ENCODE measurements at regions not wholly inside any gene's neighbourhood (a gene's known extent, or its start where the extent isn't known, plus 50 kb on each side); places are given as distances from the start of the nearest gene placed in this dataset.

DNA sequence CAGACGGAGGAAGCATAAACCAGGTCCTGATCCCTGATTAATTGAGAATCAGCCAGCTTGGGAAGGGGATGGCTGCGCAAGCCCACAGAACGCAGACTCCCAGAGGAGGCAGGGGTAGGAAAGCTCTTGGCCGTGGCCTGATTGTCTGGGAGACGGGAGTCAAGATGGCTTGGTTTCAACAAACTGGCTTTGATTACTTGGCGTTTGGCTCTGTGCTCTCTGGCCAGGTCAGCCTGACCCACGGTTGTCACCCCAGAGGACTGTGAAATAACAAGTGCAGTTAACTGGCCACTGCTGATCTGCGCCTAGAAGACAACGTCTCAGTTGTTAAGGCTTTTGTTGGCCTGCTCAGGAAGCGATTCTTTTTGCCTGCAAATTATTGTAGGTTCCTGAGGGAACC, 387.0 kb upstream of the PROK2 start:
- DNase-seq (ENCODE audit: low read depth) = no peak
- TF ChIP-seq, protein P1, sequence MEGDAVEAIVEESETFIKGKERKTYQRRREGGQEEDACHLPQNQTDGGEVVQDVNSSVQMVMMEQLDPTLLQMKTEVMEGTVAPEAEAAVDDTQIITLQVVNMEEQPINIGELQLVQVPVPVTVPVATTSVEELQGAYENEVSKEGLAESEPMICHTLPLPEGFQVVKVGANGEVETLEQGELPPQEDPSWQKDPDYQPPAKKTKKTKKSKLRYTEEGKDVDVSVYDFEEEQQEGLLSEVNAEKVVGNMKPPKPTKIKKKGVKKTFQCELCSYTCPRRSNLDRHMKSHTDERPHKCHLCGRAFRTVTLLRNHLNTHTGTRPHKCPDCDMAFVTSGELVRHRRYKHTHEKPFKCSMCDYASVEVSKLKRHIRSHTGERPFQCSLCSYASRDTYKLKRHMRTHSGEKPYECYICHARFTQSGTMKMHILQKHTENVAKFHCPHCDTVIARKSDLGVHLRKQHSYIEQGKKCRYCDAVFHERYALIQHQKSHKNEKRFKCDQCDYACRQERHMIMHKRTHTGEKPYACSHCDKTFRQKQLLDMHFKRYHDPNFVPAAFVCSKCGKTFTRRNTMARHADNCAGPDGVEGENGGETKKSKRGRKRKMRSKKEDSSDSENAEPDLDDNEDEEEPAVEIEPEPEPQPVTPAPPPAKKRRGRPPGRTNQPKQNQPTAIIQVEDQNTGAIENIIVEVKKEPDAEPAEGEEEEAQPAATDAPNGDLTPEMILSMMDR (IDR thresholded peaks at IDR 0.05; ENCODE audit: insufficient read depth, low read depth, low read length, missing control alignments) = no peak
- no peak overlapping the region for H3K4me3 ChIP-seq (ENCODE audit: low read depth, low read length)

DNA sequence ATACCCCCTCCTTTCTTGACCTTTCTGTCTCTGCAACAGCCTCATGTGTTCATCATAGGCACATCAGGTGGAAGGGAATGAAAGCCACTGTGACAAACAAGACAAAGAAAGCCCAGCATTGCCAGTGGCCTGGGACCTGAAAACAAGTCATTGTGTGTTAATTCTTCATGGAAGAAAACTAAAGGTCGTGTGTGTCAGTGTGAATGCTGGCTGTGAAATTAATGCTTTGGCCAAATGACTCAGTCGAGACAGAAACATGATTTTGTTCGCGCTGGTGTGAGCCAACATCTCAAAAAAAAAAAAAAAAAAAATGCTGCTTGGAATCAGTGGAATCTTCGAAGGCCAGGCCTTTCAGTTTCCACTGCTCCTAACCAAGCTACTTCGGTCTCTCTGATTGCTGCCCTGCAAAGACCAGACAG, 386.5 kb upstream of the PROK2 start:
- no peak overlapping the region for H3K4me3 ChIP-seq (ENCODE audit: low read depth, low read length)
- DNase-seq (ENCODE audit: low read depth) = no peak
- TF ChIP-seq, protein P1 (IDR thresholded peaks at IDR 0.05; ENCODE audit: insufficient read depth, low read depth, low read length, missing control alignments) = no peak

DNA sequence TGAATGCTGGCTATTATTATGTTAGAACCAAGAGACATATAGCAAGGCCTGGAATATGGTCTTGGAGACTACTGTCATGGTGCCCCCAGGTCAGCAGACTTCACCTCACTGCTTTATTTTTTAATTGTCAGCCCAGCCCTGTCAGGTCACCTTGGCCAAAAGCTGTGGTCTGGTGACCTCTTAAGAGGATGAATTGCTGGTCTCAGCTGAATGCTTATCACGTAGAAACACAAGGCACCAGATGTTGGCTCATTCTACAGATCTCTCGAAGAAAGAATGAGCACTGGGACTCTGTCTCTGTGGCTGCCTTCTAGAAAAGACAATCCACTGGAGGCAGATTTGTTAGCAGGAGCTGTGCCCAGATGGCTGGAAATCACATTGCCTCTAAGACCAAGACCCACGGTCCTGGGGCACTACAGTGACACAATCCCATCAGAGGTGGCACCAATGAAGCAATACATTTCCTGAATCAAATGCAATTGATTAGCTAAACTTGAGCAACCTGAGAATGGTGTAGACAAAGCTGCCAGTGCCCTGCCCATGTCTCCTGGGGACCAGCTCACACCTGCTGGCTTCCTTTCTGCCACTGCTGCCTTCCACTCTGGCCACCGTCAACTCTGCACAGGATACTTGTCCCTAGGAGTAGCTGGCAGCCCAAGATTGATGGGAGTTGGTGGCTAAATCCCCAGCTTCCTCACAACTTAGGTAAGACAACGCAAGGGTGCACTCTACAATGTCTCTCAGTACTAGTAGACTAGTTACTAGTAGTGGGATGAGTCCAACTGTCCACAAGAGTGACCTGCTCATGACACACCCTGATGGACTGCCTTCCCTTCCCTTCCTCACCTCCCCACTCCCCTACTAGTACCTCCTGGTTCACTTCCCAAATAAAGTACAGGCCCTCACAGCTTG, 384.9 kb upstream of the PROK2 start:
- DNase-seq (ENCODE audit: low read depth) = no peak

DNA sequence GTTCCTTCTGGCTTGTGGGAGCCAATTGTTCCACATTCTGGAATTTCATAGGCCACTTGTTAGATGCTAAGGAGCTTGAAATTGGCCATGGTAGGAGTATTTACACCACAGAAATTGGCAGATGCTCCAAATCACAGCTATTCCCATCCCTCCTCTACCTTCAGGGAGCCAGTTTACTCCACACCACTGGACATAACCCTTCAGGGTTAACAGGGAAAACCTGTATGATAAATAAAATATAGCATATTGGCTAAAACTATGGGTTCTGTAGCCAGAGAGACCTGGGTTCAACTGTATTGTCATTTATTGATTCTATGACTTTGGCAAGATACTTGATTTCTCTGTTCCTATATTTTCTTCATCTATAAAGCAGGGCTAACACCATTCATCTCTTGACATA, 384.2 kb upstream of the PROK2 start:
- DNase-seq (ENCODE audit: low read depth) = no peak
- H3K4me3 ChIP-seq (ENCODE audit: low read depth, low read length) = no peak overlapping the region
- TF ChIP-seq, protein P1 (IDR thresholded peaks at IDR 0.05; ENCODE audit: insufficient read depth, low read depth, low read length, missing control alignments) = no peak

More for the DNA sequence above, 384.9 kb upstream of the PROK2 start:
- H3K4me3 ChIP-seq (ENCODE audit: low read depth, low read length) = no peak overlapping the region
- TF ChIP-seq, protein P1 (IDR thresholded peaks at IDR 0.05; ENCODE audit: insufficient read depth, low read depth, low read length, missing control alignments) = no peak

DNA sequence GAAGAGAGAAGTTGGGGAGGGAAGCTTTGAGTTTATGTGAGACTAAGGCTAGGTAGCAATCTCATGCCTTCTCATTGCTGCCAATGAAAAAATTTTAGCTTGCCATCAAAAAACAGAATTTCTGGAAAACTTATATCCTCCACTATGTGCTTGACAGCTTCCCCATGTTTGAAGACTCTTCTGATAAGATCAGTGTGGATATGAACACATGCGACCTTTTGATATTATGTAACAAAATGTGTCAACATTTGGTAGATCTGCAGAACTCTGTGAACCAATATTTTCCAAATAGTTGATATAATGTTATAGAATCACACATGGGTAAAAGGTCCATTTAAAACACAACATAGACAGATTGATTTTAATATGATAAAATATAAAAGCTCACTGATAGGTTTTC, 380.9 kb upstream of the PROK2 start:
- TF ChIP-seq, protein P1 (IDR thresholded peaks at IDR 0.05; ENCODE audit: insufficient read depth, low read depth, low read length, missing control alignments) = no peak
- H3K4me3 ChIP-seq (ENCODE audit: low read depth, low read length) = no peak overlapping the region
- DNase-seq (ENCODE audit: low read depth) = no peak

DNA sequence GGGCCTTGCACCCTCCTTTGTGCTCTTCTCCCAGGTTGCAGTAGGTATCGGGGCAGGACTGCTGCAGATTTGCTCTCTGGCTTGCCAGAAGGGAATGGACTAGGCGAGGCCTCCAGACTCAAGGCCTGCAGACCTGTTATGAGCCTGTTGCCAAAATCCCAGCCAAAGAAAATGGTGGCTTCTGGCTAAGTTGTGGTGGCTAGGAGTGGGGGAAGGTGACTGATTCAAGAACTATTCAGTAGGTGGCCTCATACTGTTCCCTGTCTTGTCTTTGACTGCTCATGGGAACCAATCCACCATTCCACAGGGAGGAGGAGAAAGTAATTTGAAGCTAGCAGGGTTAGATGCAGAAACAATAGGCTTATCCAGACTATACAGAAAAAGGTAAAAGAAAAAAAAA, 380.4 kb upstream of the PROK2 start:
- DNase-seq (ENCODE audit: low read depth) = no peak
- TF ChIP-seq, protein P1 (IDR thresholded peaks at IDR 0.05; ENCODE audit: insufficient read depth, low read depth, low read length, missing control alignments) = no peak
- no peak overlapping the region for H3K4me3 ChIP-seq (ENCODE audit: low read depth, low read length)

DNA sequence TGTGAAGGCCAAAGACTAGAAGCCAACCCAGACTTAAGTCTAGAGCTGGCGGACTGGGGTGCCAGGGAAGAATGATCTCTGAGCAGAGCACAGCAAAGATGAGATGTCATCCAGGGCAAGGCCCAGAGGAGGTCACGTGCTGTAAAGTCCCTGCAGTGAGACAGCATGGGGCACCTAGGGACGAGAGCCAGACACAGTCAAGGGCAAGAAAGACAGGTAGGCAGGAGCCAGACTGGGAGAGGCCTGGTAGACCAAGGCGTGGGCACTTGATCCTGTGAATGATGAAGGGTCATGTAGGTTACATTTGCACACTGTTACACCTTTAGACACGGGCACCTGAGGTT, 379.7 kb upstream of the PROK2 start:
- no peak for DNase-seq (ENCODE audit: low read depth)
- TF ChIP-seq, protein P1 (IDR thresholded peaks at IDR 0.05; ENCODE audit: insufficient read depth, low read depth, low read length, missing control alignments) = no peak
- no peak overlapping the region for H3K4me3 ChIP-seq (ENCODE audit: low read depth, low read length)

Data from GM12865 (cell line).